Neural progenitor cell (in vitro differentiated cells): ENCODE measurements at regions not wholly inside any gene's neighbourhood (a gene's known extent, or its start where the extent isn't known, plus 50 kb on each side); places are given as distances from the start of the nearest gene placed in this dataset.

Source experiments
- DNase-seq: peaks from one replicate; pipeline ENCODE4 v3.0.0-alpha.2; 2016; ENCODE audit warnings: low spot score
- H2AFZ ChIP-seq: fragments of 200-600 bp; sonication (generic); replicated peaks from 2 replicates; pipeline ENCODE4 v1.6.1; 2016; ENCODE audit warnings: antibody characterized with exemption
- H3F3A ChIP-seq: fragments of 200-600 bp; sonication (generic); 2 replicates; pipeline ENCODE4 v1.6.1; 2016; ENCODE audit warnings: antibody characterized with exemption, low read depth
- H3K27ac ChIP-seq: fragments of 200-600 bp; sonication (generic); 2 replicates; pipeline ENCODE4 v1.5.1; 2016; ENCODE audit warnings: mild to moderate bottlenecking
- H3K27me3 ChIP-seq: fragments of 200-600 bp; sonication (generic); 2 replicates; pipeline ENCODE4 v1.6.1; 2016; ENCODE audit warnings: mild to moderate bottlenecking, moderate library complexity
- H3K36me3 ChIP-seq: fragments of 200-600 bp; sonication (generic); 2 replicates; pipeline ENCODE4 v1.5.1; 2016
- H3K4me1 ChIP-seq: fragments of 200-600 bp; sonication (generic); 2 replicates; pipeline ENCODE4 v1.6.1; 2016; ENCODE audit warnings: mixed run types
- H3K4me2 ChIP-seq: fragments of 200-600 bp; sonication (generic); 2 replicates; pipeline ENCODE4 v1.6.1; 2016
- H3K4me3 ChIP-seq: fragments of 200-600 bp; sonication (generic); 2 replicates; pipeline ENCODE4 v1.5.1; 2016
- H3K79me2 ChIP-seq: fragments of 200-600 bp; sonication (generic); 2 replicates; pipeline ENCODE4 v1.6.1; 2016; ENCODE audit warnings: low read depth
- H3K9ac ChIP-seq: fragments of 200-600 bp; sonication (generic); 2 replicates; pipeline ENCODE4 v1.6.1; 2016
- H3K9me3 ChIP-seq: fragments of 200-600 bp; sonication (generic); 2 replicates; pipeline ENCODE4 v1.5.1; 2016; ENCODE audit warnings: low read depth
- H4K20me1 ChIP-seq: fragments of 200-600 bp; sonication (generic); 2 replicates; pipeline ENCODE4 v1.6.1; 2016; ENCODE audit warnings: low read depth
- H3K27ac Mint-ChIP-seq: 3 replicates; pipeline ENCODE4 v1.8.0; 2021; ENCODE audit warnings: mixed read lengths
- H3K27me3 Mint-ChIP-seq: 2 replicates; pipeline ENCODE4 v1.8.0; 2022; ENCODE audit warnings: low read depth, mild to moderate bottlenecking, inconsistent platforms, moderate library complexity, mixed read lengths; ENCODE audit not compliant: insufficient read depth
- H3K36me3 Mint-ChIP-seq: 3 replicates; pipeline ENCODE4 v1.8.0; 2021; ENCODE audit warnings: mixed read lengths
- H3K4me1 Mint-ChIP-seq: 3 replicates; pipeline ENCODE4 v1.8.0; 2021; ENCODE audit warnings: mixed read lengths
- H3K4me3 Mint-ChIP-seq: 3 replicates; pipeline ENCODE4 v1.8.0; 2021; ENCODE audit warnings: mild to moderate bottlenecking, moderate library complexity, mixed read lengths
- H3K9me3 Mint-ChIP-seq: 3 replicates; pipeline ENCODE4 v1.8.0; 2020; ENCODE audit warnings: mixed read lengths
- EZH2 ChIP-seq: fragments of 200-600 bp; sonication (generic); IDR thresholded peaks from 2 replicates; pipeline ENCODE4 v1.6.1; 2017; ENCODE audit warnings: antibody characterized with exemption, mild to moderate bottlenecking, moderate library complexity
- EZH2phosphoT487 ChIP-seq: fragments of 200-600 bp; sonication (generic); IDR thresholded peaks from 2 replicates; pipeline ENCODE4 v1.6.1; 2017; ENCODE audit warnings: antibody characterized with exemption
- TF ChIP-seq, protein P1 (sequence below): fragments of 200-600 bp; sonication (generic); IDR thresholded peaks from 2 replicates; pipeline ENCODE4 v1.5.1; 2017; ENCODE audit warnings: antibody characterized with exemption, mild to moderate bottlenecking

GRCh38 chr11:128053981-128054931 lies 533.1 kb downstream of the ETS1 start:
- TF ChIP-seq, protein P1, sequence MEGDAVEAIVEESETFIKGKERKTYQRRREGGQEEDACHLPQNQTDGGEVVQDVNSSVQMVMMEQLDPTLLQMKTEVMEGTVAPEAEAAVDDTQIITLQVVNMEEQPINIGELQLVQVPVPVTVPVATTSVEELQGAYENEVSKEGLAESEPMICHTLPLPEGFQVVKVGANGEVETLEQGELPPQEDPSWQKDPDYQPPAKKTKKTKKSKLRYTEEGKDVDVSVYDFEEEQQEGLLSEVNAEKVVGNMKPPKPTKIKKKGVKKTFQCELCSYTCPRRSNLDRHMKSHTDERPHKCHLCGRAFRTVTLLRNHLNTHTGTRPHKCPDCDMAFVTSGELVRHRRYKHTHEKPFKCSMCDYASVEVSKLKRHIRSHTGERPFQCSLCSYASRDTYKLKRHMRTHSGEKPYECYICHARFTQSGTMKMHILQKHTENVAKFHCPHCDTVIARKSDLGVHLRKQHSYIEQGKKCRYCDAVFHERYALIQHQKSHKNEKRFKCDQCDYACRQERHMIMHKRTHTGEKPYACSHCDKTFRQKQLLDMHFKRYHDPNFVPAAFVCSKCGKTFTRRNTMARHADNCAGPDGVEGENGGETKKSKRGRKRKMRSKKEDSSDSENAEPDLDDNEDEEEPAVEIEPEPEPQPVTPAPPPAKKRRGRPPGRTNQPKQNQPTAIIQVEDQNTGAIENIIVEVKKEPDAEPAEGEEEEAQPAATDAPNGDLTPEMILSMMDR = no peak
- TF ChIP-seq EZH2phosphoT487 (no peak), EZH2 (no peak)
- Histone ChIP-seq H3K9ac (no peak overlapping the region), H4K20me1 (no peaks in the 10 kb centered on the region), H3K4me2 (no peak overlapping the region), H3K9me3 (no peaks in the 10 kb centered on the region), H3K27me3 (no peaks in the 10 kb centered on the region), H3K27ac (no peak overlapping the region), H2AFZ (peak overlapping the region; percentile 19), H3K4me1 (no peaks in the 10 kb centered on the region), H3K4me3 (no peak overlapping the region), H3K79me2 (no peaks in the 10 kb centered on the region), H3K36me3 (no peaks in the 10 kb centered on the region), H3F3A (no peaks in the 10 kb centered on the region)
- Mint-ChIP-seq H3K4me1 (peaks cover 7% of the 10 kb centered on the region), H3K27me3 (peaks cover 2% of the 10 kb centered on the region), H3K9me3 (no peaks in the 10 kb centered on the region), H3K4me3 (no peak overlapping the region), H3K36me3 (no peaks in the 10 kb centered on the region), H3K27ac (no peak overlapping the region)
- no peak for DNase-seq

DNA sequence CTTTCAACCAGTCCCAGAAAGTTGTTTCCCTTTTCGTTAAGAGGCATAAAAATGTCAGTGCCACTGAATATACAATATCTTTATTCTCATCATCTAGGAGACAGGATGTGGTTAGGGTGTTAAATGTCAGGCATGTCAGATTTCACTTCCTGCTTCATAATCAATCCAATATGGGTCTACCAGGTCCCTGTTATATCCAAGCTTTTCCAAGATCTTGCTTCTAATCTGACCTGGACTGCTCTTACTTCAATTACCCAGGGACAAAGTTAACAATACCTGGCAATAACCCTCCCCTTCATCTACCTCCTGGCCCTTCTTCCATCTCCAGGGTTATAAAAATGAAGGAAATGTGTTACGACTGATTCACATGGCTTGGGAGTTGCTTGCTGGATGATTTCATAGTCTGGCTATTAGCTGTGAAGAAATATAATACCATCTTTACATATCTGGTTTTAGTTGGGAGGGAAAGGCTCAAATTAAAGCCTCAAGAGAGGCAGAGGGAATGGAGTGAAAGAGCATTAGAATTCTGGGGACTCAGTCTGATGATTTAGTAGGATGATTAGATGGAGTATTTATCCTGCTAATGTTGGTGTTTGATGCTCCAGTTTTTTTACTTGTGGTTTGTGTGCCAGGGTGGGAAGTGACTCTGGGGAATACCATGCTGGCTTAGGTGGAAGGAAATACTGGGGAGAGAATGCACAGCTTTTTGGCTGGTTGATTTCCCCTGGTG lies 534.3 kb downstream of the ETS1 start:
- no peaks in the 10 kb centered on the region for H3K9me3 Mint-ChIP-seq
- Histone ChIP-seq H3K9me3 (no peaks in the 10 kb centered on the region), H2AFZ (no peak overlapping the region), H3K9ac (no peak overlapping the region), H3F3A (no peaks in the 10 kb centered on the region), H3K4me2 (no peak overlapping the region), H4K20me1 (no peaks in the 10 kb centered on the region), H3K27me3 (no peaks in the 10 kb centered on the region), H3K4me3 (no peak overlapping the region), H3K36me3 (no peaks in the 10 kb centered on the region), H3K27ac (no peak overlapping the region), H3K4me1 (no peaks in the 10 kb centered on the region), H3K79me2 (no peaks in the 10 kb centered on the region)
- H3K27me3 Mint-ChIP-seq = peaks cover 4% of the 10 kb centered on the region
- no peak for DNase-seq
- TF ChIP-seq EZH2 (no peak), EZH2phosphoT487 (no peak)
- TF ChIP-seq, protein P1 = no peak
- H3K36me3 Mint-ChIP-seq = no peaks in the 10 kb centered on the region
- H3K27ac Mint-ChIP-seq = no peak overlapping the region
- H3K4me1 Mint-ChIP-seq = peaks cover 7% of the 10 kb centered on the region
- H3K4me3 Mint-ChIP-seq = no peak overlapping the region

GRCh38 chr11:128048121-128048520 lies 539.2 kb downstream of the ETS1 start:
- Mint-ChIP-seq H3K36me3 (no peaks in the 10 kb centered on the region), H3K27ac (no peak overlapping the region), H3K4me3 (no peak overlapping the region), H3K4me1 (peaks cover 7% of the 10 kb centered on the region), H3K27me3 (peaks cover 2% of the 10 kb centered on the region), H3K9me3 (peaks cover 3% of the 10 kb centered on the region)
- DNase-seq = no peak
- Histone ChIP-seq H3K9ac (no peak overlapping the region), H3K4me1 (no peaks in the 10 kb centered on the region), H4K20me1 (no peaks in the 10 kb centered on the region), H3K27me3 (no peaks in the 10 kb centered on the region), H3K4me3 (no peak overlapping the region), H3F3A (no peaks in the 10 kb centered on the region), H2AFZ (no peak overlapping the region), H3K27ac (no peak overlapping the region), H3K79me2 (no peaks in the 10 kb centered on the region), H3K36me3 (no peaks in the 10 kb centered on the region), H3K9me3 (no peaks in the 10 kb centered on the region), H3K4me2 (no peak overlapping the region)
- no peak for TF ChIP-seq EZH2
- TF ChIP-seq EZH2phosphoT487 = no peak
- TF ChIP-seq, protein P1 = no peak
